ENCODE measurements at regions not wholly inside any gene's neighbourhood (a gene's known extent, or its start where the extent isn't known, plus 50 kb on each side); places are given as distances from the start of the nearest gene placed in this dataset.

DNA sequence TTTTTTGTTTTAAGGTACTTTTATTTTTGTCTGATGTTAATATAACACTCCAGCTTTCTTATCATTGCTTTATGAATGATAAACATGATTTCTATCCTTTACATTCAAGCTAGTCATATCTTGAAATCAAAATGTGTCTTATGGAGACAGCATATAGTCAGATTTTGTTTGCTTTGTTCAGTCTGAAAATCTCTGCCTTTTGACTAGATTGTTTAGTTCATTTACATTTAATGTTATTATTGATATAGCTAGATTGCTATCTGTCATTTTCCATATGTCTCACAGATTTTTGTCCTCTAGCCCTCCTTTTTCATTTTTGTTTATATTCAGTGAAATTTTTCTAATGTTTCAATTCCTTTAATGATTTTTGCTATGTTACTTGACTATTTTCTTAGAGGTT lies 332.8 kb downstream of the SMOC2 start:
- TF ChIP-seq EGR1 (IDR thresholded peaks at IDR 0.05) (no peak), TCF12 (IDR thresholded peaks at IDR 0.05; ENCODE audit: low read depth) (no peak), FOXM1 (IDR thresholded peaks at IDR 0.05; ENCODE audit: borderline replicate concordance, low read depth) (no peak), CEBPB (IDR thresholded peaks at IDR 0.05) (no peak), RAD21 (IDR thresholded peaks at IDR 0.05; ENCODE audit: low read depth) (no peak), YY1 (IDR thresholded peaks at IDR 0.05; ENCODE audit: low read depth) (no peak), ZBTB7A (IDR thresholded peaks at IDR 0.05; ENCODE audit: low read depth) (no peak), TAF1 (IDR thresholded peaks at IDR 0.05; ENCODE audit: low read depth) (no peak)
- TF ChIP-seq, protein P1, sequence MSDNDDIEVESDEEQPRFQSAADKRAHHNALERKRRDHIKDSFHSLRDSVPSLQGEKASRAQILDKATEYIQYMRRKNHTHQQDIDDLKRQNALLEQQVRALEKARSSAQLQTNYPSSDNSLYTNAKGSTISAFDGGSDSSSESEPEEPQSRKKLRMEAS (IDR thresholded peaks at IDR 0.05): no peak
- TF ChIP-seq, protein P2, sequence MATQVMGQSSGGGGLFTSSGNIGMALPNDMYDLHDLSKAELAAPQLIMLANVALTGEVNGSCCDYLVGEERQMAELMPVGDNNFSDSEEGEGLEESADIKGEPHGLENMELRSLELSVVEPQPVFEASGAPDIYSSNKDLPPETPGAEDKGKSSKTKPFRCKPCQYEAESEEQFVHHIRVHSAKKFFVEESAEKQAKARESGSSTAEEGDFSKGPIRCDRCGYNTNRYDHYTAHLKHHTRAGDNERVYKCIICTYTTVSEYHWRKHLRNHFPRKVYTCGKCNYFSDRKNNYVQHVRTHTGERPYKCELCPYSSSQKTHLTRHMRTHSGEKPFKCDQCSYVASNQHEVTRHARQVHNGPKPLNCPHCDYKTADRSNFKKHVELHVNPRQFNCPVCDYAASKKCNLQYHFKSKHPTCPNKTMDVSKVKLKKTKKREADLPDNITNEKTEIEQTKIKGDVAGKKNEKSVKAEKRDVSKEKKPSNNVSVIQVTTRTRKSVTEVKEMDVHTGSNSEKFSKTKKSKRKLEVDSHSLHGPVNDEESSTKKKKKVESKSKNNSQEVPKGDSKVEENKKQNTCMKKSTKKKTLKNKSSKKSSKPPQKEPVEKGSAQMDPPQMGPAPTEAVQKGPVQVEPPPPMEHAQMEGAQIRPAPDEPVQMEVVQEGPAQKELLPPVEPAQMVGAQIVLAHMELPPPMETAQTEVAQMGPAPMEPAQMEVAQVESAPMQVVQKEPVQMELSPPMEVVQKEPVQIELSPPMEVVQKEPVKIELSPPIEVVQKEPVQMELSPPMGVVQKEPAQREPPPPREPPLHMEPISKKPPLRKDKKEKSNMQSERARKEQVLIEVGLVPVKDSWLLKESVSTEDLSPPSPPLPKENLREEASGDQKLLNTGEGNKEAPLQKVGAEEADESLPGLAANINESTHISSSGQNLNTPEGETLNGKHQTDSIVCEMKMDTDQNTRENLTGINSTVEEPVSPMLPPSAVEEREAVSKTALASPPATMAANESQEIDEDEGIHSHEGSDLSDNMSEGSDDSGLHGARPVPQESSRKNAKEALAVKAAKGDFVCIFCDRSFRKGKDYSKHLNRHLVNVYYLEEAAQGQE (IDR thresholded peaks at IDR 0.05; ENCODE audit: low read depth): no peak
- TF ChIP-seq, protein P3, sequence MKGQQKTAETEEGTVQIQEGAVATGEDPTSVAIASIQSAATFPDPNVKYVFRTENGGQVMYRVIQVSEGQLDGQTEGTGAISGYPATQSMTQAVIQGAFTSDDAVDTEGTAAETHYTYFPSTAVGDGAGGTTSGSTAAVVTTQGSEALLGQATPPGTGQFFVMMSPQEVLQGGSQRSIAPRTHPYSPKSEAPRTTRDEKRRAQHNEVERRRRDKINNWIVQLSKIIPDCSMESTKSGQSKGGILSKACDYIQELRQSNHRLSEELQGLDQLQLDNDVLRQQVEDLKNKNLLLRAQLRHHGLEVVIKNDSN (IDR thresholded peaks at IDR 0.05): no peak
